Epithelial cell of proximal tubule (primary cell): ENCODE measurements at regions not wholly inside any gene's neighbourhood (a gene's known extent, or its start where the extent isn't known, plus 50 kb on each side); places are given as distances from the start of the nearest gene placed in this dataset.
"Not testable (repeated sequence)": the region's sequence is repeated elsewhere in the genome, so short reads cannot be mapped to it uniquely, and the experiment has no call there.

Experiments used
- DNase-seq: peaks from one replicate; pipeline ENCODE4 v3.0.0-alpha.2; 2011; ENCODE audit warnings: low read depth
- H3K4me3 ChIP-seq: 2 replicates; pipeline ENCODE4 v1.5.1; 2011; ENCODE audit warnings: low read depth, mild to moderate bottlenecking, low read length
- TF ChIP-seq, protein P1 (sequence below): conservative IDR thresholded peaks from 2 replicates; pipeline ENCODE4 v1.5.1; 2012; ENCODE audit warnings: low read depth, mild to moderate bottlenecking, low read length

DNA sequence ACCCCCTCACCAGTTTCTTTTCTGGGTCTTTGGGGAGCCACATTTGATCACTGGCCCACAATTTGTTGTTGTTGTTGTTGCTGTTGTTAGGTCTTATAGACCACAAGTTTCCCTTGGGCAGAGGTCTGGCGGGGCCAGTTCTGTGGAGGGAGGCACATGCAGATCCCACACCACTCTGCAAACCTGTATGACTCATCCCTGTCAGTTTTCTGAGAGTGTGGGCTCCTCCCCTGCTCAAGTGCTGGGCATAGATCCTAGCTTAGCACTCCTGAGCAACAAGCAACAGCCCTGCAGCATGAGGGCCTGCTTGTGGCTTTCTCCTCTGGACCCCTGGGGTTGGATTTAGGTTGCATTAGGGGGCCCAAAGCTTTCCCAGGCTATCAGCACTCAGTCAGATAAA is 411.1 kb upstream of the HTR1E start:
- no peak for DNase-seq

DNA sequence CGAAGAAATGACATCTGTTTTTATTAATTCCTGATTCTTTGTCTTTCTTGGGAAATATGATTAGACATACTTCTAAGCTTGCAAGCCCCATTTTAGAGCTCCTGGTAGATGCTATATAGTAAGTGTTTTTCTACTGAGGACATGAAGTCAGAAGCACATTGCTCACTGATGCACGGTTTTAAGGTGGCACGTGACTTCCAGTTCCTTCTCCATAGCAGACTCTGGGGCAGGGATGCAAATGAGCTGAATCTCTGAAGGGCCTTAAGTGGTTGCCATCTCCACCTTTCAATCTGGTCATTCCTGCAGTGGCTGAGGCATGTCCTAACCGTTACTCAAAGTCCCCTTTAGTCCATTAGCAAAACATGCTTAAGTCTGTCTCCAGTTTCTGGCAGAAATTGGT is 421.2 kb upstream of the HTR1E start:
- H3K4me3 ChIP-seq = no peak overlapping the region
- TF ChIP-seq, protein P1, sequence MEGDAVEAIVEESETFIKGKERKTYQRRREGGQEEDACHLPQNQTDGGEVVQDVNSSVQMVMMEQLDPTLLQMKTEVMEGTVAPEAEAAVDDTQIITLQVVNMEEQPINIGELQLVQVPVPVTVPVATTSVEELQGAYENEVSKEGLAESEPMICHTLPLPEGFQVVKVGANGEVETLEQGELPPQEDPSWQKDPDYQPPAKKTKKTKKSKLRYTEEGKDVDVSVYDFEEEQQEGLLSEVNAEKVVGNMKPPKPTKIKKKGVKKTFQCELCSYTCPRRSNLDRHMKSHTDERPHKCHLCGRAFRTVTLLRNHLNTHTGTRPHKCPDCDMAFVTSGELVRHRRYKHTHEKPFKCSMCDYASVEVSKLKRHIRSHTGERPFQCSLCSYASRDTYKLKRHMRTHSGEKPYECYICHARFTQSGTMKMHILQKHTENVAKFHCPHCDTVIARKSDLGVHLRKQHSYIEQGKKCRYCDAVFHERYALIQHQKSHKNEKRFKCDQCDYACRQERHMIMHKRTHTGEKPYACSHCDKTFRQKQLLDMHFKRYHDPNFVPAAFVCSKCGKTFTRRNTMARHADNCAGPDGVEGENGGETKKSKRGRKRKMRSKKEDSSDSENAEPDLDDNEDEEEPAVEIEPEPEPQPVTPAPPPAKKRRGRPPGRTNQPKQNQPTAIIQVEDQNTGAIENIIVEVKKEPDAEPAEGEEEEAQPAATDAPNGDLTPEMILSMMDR = no peak
- no peak for DNase-seq

More for the DNA sequence above, 411.1 kb upstream of the HTR1E start:
- no peak overlapping the region for H3K4me3 ChIP-seq
- TF ChIP-seq, protein P1 = no peak

DNA sequence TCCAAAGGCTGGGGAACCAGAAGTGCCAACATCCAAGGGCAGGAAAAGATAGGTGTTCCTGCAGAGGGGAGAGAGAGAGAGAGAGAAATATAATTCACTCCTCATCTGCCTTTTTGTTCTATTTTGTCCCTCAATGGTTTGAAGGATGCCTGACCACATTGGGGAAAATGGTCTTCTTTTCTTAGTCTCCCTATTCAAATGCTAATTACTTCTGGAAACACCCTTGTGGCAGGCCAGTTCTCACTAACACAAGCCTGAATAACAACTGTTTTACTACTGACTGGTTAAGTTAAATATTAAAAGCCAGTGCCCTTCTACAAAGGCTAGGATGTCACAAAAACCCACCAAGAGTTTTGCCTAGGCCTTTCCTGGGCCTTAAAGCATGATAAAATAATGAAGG is 425.4 kb upstream of the HTR1E start:
- TF ChIP-seq, protein P1 = no peak
- H3K4me3 ChIP-seq = no peak overlapping the region
- DNase-seq = no peak

GRCh38 chr6:86508230-86508629 is 429.1 kb upstream of the HTR1E start:
- no peak overlapping the region for H3K4me3 ChIP-seq
- TF ChIP-seq, protein P1 = no peak
- no peak for DNase-seq

DNA sequence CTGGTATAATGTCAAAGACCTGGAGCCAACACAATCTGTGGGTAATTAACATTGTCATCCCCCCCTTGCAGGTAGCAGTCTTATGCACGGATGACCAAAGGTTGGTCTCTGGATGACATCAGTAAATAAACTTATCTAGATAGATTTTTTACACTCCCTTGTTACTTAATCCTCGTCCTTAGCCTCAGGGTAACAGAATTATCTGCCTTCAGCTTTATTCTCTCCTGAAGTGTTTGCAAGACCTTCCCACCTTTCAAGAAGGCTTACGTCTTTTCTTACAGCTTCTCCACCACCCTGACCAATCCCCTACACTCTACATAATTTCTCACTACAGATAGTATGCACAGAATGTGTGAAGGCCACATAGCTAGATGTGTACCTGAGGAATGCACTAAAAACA is 434.8 kb upstream of the HTR1E start:
- DNase-seq = no peak
- TF ChIP-seq, protein P1 = no peak
- H3K4me3 ChIP-seq = no peak overlapping the region

DNA sequence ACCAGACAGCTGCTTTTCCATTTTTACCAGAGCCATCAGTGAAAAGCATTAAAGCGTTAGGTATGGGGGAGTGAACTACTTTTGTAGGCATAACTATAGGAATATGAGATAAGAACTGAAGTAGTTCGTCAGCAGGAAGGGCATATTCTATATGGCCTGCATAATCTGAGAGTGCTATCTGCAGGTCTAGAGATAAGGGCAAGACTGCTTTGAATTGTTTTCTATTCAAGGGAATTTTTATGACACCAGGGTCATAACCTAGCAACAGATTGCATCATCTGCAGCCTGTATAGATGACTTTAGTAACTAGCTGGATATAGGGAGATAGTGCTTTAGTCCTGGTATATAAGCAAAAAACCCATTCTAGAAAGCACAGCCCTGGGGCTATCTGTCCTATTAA is 437.3 kb upstream of the HTR1E start:
- no peak for DNase-seq
- TF ChIP-seq, protein P1 = no peak
- no peak overlapping the region for H3K4me3 ChIP-seq

DNA sequence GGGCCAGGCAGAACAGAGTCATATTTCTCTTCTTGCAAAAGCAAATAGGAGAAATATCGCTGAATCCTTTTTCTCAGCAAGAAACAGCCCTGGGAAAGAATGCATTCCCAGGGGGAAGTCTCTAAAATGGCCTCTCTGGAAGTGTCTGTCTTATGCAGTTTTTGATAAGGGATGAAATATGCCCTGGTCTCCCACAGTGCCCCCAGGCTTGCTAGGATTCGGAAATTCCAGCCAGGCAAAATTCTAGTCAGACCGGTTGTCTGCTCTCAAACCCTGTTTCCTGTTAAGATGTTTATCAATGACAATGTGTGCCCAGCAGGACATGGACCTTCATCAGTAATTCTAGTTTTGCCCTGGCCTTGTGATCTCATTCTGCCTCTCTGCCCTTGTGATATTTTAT is 448.3 kb upstream of the HTR1E start:
- not testable (repeated sequence) for DNase-seq

More for the DNA sequence above, 448.3 kb upstream of the HTR1E start:
- not testable (repeated sequence) for H3K4me3 ChIP-seq
